ENCODE measurements at regions not wholly inside any gene's neighbourhood (a gene's known extent, or its start where the extent isn't known, plus 50 kb on each side); places are given as distances from the start of the nearest gene placed in this dataset.

DNA sequence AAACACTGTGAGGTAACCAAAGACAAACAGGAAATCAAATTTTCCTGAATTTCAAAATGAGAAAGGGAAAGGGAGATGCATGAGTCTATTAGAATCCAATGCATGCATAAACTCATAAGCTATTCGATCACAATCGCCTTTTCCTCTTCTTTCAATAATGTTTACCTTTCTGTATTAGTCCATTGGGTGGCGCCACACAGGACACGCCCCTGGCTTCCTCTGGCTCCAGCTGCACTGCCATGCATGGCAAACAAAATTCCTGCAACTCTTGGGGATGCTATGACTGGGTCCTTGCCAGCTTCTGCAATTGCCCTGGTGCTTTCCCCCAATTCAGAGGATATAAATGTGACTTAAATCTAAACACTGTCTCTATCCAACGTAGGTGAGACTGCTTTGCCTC lies 424.5 kb upstream of the PCDH7 start:
- TF ChIP-seq, protein P1, sequence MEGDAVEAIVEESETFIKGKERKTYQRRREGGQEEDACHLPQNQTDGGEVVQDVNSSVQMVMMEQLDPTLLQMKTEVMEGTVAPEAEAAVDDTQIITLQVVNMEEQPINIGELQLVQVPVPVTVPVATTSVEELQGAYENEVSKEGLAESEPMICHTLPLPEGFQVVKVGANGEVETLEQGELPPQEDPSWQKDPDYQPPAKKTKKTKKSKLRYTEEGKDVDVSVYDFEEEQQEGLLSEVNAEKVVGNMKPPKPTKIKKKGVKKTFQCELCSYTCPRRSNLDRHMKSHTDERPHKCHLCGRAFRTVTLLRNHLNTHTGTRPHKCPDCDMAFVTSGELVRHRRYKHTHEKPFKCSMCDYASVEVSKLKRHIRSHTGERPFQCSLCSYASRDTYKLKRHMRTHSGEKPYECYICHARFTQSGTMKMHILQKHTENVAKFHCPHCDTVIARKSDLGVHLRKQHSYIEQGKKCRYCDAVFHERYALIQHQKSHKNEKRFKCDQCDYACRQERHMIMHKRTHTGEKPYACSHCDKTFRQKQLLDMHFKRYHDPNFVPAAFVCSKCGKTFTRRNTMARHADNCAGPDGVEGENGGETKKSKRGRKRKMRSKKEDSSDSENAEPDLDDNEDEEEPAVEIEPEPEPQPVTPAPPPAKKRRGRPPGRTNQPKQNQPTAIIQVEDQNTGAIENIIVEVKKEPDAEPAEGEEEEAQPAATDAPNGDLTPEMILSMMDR (IDR thresholded peaks at IDR 0.05 in 4 of 5, conservative IDR thresholded peaks at IDR 0.05 in 1 of 5) = no peak
- TF ChIP-seq POLR2A (IDR thresholded peaks at IDR 0.05) = no peak
